HG03139 (cell line): ENCODE measurements at regions not wholly inside any gene's neighbourhood (a gene's known extent, or its start where the extent isn't known, plus 50 kb on each side); places are given as distances from the start of the nearest gene placed in this dataset.

ENCODE experiments used
- ATAC-seq: cut with Tn5 transposase; IDR thresholded peaks from one replicate; pipeline ENCODE4 v1.9.1; 2021; ENCODE audit not compliant: unreplicated experiment

GRCh38 chr3:83092521-83093221 is 1331.2 kb upstream of the GBE1 start:
- ATAC-seq, result no peak

- ATAC-seq, result no peak
Observed at GRCh38 chr3:83076041-83076440, 1314.6 kb upstream of the GBE1 start.

GRCh38 chr3:83074485-83074884 is 1313.0 kb upstream of the GBE1 start:
- no peak for ATAC-seq

GRCh38 chr3:83065851-83066460 is 1304.5 kb upstream of the GBE1 start:
- ATAC-seq, result no peak

- no peak for ATAC-seq
Observed at GRCh38 chr3:83063446-83063845, 1302.0 kb upstream of the GBE1 start.

GRCh38 chr3:83048556-83048955 is 1287.1 kb upstream of the GBE1 start:
- ATAC-seq, result no peak

- no peak for ATAC-seq
Observed at GRCh38 chr3:83039422-83039821, 1278.0 kb upstream of the GBE1 start.

GRCh38 chr3:83035704-83036010 is 1274.2 kb upstream of the GBE1 start:
- no peak for ATAC-seq

- no peak for ATAC-seq
Observed at GRCh38 chr3:83034806-83035703, 1273.6 kb upstream of the GBE1 start.

GRCh38 chr3:83033133-83033532 is 1271.7 kb upstream of the GBE1 start:
- ATAC-seq, result no peak

GRCh38 chr3:83023086-83023485 is 1261.6 kb upstream of the GBE1 start:
- ATAC-seq, result no peak

GRCh38 chr3:83011481-83011880 is 1250.0 kb upstream of the GBE1 start:
- ATAC-seq, result no peak

GRCh38 chr3:83003917-83004316 is 1242.5 kb upstream of the GBE1 start:
- no peak for ATAC-seq

GRCh38 chr3:83002869-83003445 is 1241.5 kb upstream of the GBE1 start:
- ATAC-seq, result no peak

- ATAC-seq, result no peak
Observed at GRCh38 chr3:82999777-83000176, 1238.3 kb upstream of the GBE1 start.

GRCh38 chr3:82978368-82978767 is 1216.9 kb upstream of the GBE1 start:
- ATAC-seq, result no peak

- no peak for ATAC-seq
Observed at GRCh38 chr3:82977871-82978270, 1216.4 kb upstream of the GBE1 start.

GRCh38 chr3:82973791-82974190 is 1212.3 kb upstream of the GBE1 start:
- no peak for ATAC-seq

GRCh38 chr3:82960379-82960778 is 1198.9 kb upstream of the GBE1 start:
- ATAC-seq, result no peak

- ATAC-seq, result no peak
Observed at GRCh38 chr3:82957696-82958095, 1196.3 kb upstream of the GBE1 start.

- ATAC-seq, result no peak
Observed at GRCh38 chr3:82957079-82957478, 1195.6 kb upstream of the GBE1 start.

- ATAC-seq, result no peak
Observed at GRCh38 chr3:82954486-82954885, 1193.0 kb upstream of the GBE1 start.
